ENCODE measurements at regions not wholly inside any gene's neighbourhood (a gene's known extent, or its start where the extent isn't known, plus 50 kb on each side); places are given as distances from the start of the nearest gene placed in this dataset.

DNA sequence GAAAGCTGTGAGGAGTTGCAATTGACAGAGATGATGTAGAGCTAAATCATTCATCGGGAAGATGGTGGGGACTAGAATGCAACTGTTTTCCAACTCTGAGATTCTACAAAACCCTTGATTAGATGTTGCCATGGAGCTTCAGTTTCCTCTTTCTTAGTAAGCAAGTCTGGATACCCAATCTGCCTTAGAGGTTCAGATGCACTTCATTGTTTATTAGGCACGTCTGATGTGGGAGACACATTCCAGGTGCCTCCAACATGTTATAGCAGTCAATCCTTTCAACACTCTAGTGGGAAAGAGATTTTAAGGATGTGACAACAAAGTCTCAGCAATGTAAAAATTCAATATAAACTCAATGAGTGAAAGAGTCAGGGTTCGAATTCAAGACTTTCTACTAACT lies 291.3 kb upstream of the PHYHIPL start:
- no peak for DNase-seq
- H3K9ac ChIP-seq (ENCODE audit: insufficient read depth in 1 of 2, low read length in 2 of 2): no peak overlapping the region
- H3K27me3 ChIP-seq (ENCODE audit: control insufficient read depth in 3 of 3, insufficient read depth in 3 of 3, low read length in 2 of 3): no peaks in the 10 kb centered on the region
- no peak overlapping the region for H3K27ac ChIP-seq (ENCODE audit: low read depth in 1 of 2, low read length in 1 of 2)
- peaks cover 0 to 6% (median 2%) of the 10 kb centered on the region in 4 donors for H3K9me3 ChIP-seq (ENCODE audit: control insufficient read depth in 4 of 4, insufficient read depth in 3 of 4, low read length in 3 of 4)
- no peaks in the 10 kb centered on the region for H3K4me1 ChIP-seq (ENCODE audit: control insufficient read depth in 5 of 5, insufficient read depth in 5 of 5, low read length in 5 of 5)
- TF ChIP-seq CTCF (IDR thresholded peaks at IDR 0.05; ENCODE audit: control extremely low read depth, extremely low read depth): no peak
- H3K4me3 ChIP-seq: no peak overlapping the region
- H3K36me3 ChIP-seq (ENCODE audit: control insufficient read depth in 4 of 4, insufficient read depth in 4 of 4, low read length in 4 of 4): no peaks in the 10 kb centered on the region
- no peak for ATAC-seq (ENCODE audit: insufficient read depth, low FRiP score)
- WGBS, 2 donors: 69 to 78% methylated on average over 3 of the region's 3 CpGs

DNA sequence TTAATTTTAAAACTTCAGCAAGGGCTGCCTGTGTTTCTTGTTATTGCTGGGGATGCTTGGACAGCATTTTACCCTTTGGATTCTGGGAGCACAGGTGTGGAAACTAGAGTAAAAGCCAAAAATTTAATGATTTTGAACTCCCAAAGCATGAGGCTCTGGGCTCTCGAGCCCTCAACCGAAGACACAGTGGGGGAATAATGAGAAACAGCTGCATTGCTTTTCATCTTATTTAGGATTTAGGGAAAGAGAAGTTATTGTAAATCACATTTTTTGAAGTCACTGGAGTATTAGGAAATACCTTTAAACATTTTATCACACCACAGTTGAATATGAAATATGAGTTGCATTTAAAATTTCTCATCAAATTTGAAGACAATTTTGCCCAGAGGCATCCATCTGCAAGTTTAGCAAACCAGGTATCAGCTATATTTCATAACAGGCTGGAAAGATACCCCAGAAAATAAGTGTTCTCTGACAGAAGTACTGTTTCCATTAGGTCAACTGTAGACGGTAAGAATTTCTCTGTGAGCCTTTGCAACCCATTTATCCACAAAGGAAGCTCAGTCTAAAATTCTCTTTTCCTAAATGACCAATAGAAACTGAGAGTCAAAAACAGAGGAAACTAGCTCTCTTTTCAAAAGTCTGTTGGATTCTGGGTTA lies 290.6 kb upstream of the PHYHIPL start:
- Histone ChIP-seq H3K4me3 (no peak overlapping the region), H3K36me3 (ENCODE audit: control insufficient read depth in 4 of 4, insufficient read depth in 4 of 4, low read length in 4 of 4) (no peaks in the 10 kb centered on the region), H3K27ac (ENCODE audit: low read depth in 1 of 2, low read length in 1 of 2) (no peak overlapping the region), H3K9ac (ENCODE audit: insufficient read depth in 1 of 2, low read length in 2 of 2) (no peak overlapping the region), H3K27me3 (ENCODE audit: control insufficient read depth in 3 of 3, insufficient read depth in 3 of 3, low read length in 2 of 3) (no peaks in the 10 kb centered on the region), H3K9me3 (ENCODE audit: control insufficient read depth in 4 of 4, insufficient read depth in 3 of 4, low read length in 3 of 4) (peaks cover 0 to 6% (median 2%) of the 10 kb centered on the region in 4 donors), H3K4me1 (ENCODE audit: control insufficient read depth in 5 of 5, insufficient read depth in 5 of 5, low read length in 5 of 5) (no peaks in the 10 kb centered on the region)
- ATAC-seq (ENCODE audit: insufficient read depth, low FRiP score): no peak
- TF ChIP-seq CTCF (IDR thresholded peaks at IDR 0.05; ENCODE audit: control extremely low read depth, extremely low read depth): no peak
- no peak for DNase-seq
- 79 to 88% methylated on average over 3 of the region's 3 CpGs for WGBS, 2 donors

- 75 to 86% methylated on average over 2 of the region's 2 CpGs for WGBS, 2 donors
Observed at GRCh38 chr10:58886406-58886805, 290.0 kb upstream of the PHYHIPL start.

More at GRCh38 chr10:58886406-58886805, 290.0 kb upstream of the PHYHIPL start:
- Histone ChIP-seq H3K9me3 (ENCODE audit: control insufficient read depth in 4 of 4, insufficient read depth in 3 of 4, low read length in 3 of 4) (peaks cover 0 to 5% (median 2%) of the 10 kb centered on the region in 4 donors), H3K9ac (ENCODE audit: insufficient read depth in 1 of 2, low read length in 2 of 2) (no peak overlapping the region), H3K36me3 (ENCODE audit: control insufficient read depth in 4 of 4, insufficient read depth in 4 of 4, low read length in 4 of 4) (no peaks in the 10 kb centered on the region), H3K4me3 (no peak overlapping the region), H3K27ac (ENCODE audit: low read depth in 1 of 2, low read length in 1 of 2) (no peak overlapping the region), H3K27me3 (ENCODE audit: control insufficient read depth in 3 of 3, insufficient read depth in 3 of 3, low read length in 2 of 3) (no peaks in the 10 kb centered on the region), H3K4me1 (ENCODE audit: control insufficient read depth in 5 of 5, insufficient read depth in 5 of 5, low read length in 5 of 5) (no peaks in the 10 kb centered on the region)
- no peak for DNase-seq
- TF ChIP-seq CTCF (IDR thresholded peaks at IDR 0.05; ENCODE audit: control extremely low read depth, extremely low read depth): no peak
- ATAC-seq (ENCODE audit: insufficient read depth, low FRiP score): no peak

All from lung (tissue), 11 donors.